ENCODE measurements at regions not wholly inside any gene's neighbourhood (a gene's known extent, or its start where the extent isn't known, plus 50 kb on each side); places are given as distances from the start of the nearest gene placed in this dataset.

GRCh38 chr11:70725739-70726138, 327.4 kb downstream of the CTTN start:
- no peak for DNase-seq (ENCODE audit: low spot score)

- no peak for DNase-seq (ENCODE audit: low spot score)
Observed at GRCh38 chr11:70727021-70727420, 328.7 kb downstream of the CTTN start.

- no peak for DNase-seq (ENCODE audit: low spot score)
Observed at GRCh38 chr11:70727899-70728620, 329.7 kb downstream of the CTTN start.

GRCh38 chr11:70729949-70730348, 331.6 kb downstream of the CTTN start:
- no peak for DNase-seq (ENCODE audit: low spot score)

GRCh38 chr11:70730411-70730810, 332.1 kb downstream of the CTTN start:
- DNase-seq (ENCODE audit: low spot score): no peak

DNA sequence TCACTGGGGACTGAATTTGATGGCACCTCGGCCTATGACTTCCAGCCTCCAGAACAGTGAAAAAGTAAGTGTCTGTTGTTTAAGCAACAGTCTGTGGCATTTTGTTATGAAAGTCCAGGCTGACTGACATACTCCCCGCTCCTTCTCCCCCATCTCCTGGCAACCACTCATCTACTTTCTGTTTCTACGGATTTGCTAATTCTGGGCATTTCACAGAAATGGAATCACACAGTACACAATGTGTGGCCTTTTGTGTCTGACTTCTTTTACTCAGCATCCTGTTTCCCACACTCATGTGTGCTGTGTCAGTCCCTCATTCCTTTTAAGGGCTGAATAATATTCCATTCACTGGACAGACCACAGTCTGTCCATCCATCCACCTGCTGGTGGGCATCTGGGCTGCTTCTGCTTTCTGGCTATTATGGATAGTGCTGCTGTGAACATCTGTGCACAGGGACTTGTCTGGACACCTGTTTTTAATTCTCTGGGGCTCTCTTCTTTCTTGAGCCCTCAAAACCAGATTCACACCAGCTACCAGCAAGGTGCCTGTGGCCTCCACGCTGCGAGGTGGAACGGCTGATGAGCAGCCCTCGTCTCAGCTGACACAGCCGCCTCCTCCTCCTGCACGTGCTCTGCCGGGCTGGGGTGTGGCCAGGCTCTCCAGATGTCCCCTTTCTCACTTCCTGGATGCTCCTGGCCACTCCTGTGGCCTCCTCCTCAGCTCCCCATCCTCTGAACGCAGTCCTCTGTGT, 333.1 kb downstream of the CTTN start:
- DNase-seq (ENCODE audit: low spot score): no peak

DNA sequence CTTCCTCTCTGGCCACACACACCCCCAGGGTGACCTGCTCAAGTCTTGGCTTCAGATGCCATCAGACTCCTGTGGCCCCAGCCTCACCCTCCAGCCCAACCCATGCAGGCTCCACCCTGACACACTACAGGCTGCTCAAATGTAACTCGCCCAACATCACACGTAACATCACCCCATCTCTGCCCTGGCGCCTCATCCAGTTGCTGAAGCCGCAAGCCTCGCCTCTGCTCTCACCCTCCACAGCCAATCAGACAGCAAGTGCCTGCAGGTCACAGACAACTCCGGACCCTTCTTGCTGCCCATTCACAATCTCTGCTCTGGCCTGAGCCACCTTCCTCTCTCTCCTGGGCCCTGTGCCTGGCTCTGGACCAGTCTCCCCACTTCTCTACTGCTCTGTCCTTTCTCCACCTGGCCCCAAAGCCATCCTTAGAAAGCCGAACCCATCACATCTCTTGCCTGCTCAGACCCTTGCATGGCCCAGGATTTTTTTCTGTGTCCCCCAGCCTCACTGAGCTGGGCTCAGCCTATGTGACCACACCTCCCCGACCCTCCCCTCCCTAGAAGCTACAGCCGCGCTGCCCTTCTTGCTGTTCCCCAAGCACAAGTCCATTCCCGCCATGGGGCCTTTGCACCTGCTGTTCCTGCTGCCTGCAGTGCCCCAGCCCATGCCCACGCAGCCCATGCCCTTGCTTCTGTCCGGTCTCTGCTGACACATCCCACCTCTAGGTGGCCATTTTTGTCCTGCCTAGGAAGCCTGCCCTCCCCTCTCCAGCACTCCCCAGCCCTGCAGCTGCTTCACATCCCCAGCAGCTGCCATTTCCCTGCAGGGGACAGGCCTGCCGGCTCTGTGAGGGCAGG, 333.9 kb downstream of the CTTN start:
- no peak for DNase-seq (ENCODE audit: low spot score)

- DNase-seq (ENCODE audit: low spot score): no peak
Observed at GRCh38 chr11:70732881-70733196, 334.5 kb downstream of the CTTN start.

GRCh38 chr11:70733327-70734325, 335.3 kb downstream of the CTTN start:
- no peak for DNase-seq (ENCODE audit: low spot score)

GRCh38 chr11:70734379-70734778, 336.1 kb downstream of the CTTN start:
- DNase-seq (ENCODE audit: low spot score): no peak

GRCh38 chr11:70734911-70735310, 336.6 kb downstream of the CTTN start:
- no peak for DNase-seq (ENCODE audit: low spot score)

- no peak for DNase-seq (ENCODE audit: low spot score)
Observed at GRCh38 chr11:70735976-70736375, 337.6 kb downstream of the CTTN start.

DNA sequence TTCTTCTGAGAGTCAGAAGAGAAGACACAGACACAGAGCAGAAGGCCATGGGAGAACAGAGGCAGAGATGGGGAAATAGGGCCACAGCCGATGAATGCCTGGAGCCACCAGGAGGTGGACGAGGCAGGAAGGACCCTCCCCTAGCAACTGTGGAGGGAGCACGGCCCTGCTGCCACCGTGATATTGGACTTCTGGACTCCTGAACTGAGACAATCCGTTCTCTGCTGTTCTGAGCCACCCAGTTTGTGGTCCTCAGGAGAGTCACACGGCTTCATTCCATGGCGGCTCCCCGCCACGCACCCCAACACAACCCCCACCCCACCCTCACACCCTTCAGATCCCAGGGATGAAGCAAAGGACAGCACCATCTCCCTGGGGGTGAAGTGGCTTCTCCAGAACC, 338.1 kb downstream of the CTTN start:
- DNase-seq (ENCODE audit: low spot score): no peak

DNA sequence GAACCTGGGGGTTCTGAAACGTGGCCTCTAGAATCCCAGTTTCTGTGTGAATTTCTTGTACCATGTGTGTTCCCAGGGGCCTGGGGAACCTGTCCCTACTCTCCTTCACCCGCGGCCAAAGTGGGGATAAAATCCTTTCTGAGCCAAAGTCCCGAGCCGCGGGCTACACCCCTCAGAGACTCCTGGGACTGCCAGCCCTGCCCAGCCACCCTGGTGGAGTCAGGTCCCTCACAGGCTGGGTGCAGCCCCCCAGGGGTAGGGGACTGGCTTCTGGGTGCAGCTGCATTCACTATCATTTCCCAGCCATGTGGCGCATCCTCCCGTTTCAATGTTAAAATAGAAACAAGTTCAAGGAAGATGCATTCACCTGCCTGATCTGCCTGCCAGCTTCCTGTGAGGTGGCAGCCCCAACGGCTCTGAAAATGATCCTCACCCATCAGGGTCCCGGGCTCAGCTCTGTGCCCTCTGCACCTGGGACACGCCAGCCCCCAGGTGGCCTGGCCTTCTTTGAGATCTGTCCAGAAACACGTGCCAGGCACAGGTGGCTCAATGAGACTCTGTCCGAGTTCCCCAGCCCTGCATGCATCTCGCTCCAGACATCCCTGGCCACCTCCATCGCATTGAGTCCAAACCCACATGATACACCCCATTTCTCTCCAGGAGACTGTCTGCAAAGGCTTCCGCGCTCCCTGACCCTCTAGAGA, 338.8 kb downstream of the CTTN start:
- DNase-seq (ENCODE audit: low spot score): no peak

- no peak for DNase-seq (ENCODE audit: low spot score)
Observed at GRCh38 chr11:70737816-70738630, 339.7 kb downstream of the CTTN start.

- DNase-seq (ENCODE audit: low spot score): no peak
Observed at GRCh38 chr11:70738661-70739060, 340.3 kb downstream of the CTTN start.

GRCh38 chr11:70739091-70739490, 340.8 kb downstream of the CTTN start:
- DNase-seq (ENCODE audit: low spot score): no peak

GRCh38 chr11:70739811-70740487, 341.6 kb downstream of the CTTN start:
- no peak for DNase-seq (ENCODE audit: low spot score)

DNA sequence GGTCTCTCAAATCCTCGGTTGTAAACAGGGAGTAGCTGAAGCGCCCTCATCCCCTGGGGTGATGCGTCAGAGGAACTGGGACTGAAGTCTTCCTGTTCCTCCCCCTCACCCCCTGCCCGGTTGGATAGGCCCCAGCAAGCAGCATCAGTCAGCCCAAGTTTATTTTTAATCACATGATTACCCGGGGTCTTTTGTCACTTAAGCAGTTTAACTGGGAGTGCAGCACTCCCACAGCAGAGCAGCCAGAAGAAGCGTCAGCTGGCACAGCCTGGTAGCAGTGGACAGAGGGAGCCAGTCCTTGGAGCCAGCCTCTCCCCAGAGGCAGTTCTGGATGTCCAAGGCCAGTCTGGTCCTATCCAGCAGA, 342.1 kb downstream of the CTTN start:
- no peak for DNase-seq (ENCODE audit: low spot score)

GRCh38 chr11:70741085-70741484, 342.8 kb downstream of the CTTN start:
- DNase-seq (ENCODE audit: low spot score): no peak

Data from D341Med (cell line).